Spleen (tissue), 7 donors: ENCODE measurements at regions not wholly inside any gene's neighbourhood (a gene's known extent, or its start where the extent isn't known, plus 50 kb on each side); places are given as distances from the start of the nearest gene placed in this dataset.

ENCODE experiments used
- CTCF ChIP-seq, 11 experiments: fragments of 200-600 bp in 7 of 11; fragments of 450-650 bp in 4 of 11; sonication (generic) in 4 of 11; IDR thresholded peaks in 8 of 11; conservative IDR thresholded peaks in 3 of 11; 1 replicate in 7 of 11; 2 replicates in 4 of 11; pipeline versions ENCODE4 v1.4.0 to v1.8.0; 2016 to 2021; ENCODE audit warnings: antibody characterized with exemption in 11 of 11, inconsistent platforms in 4 of 11, mild to moderate bottlenecking in 1 of 11
- POLR2A ChIP-seq, 3 donors: fragments of 450-650 bp; IDR thresholded peaks; one replicate each; pipeline ENCODE4 v1.5.1; 2017; ENCODE audit warnings: antibody characterized with exemption in 3 of 3, mild to moderate bottlenecking in 1 of 3
- POLR2AphosphoS5 ChIP-seq, 3 donors: sonication (generic); formaldehyde crosslinking; IDR thresholded peaks; one replicate each; pipeline ENCODE4 v1.5.1; 2017; ENCODE audit warnings: antibody characterized with exemption in 3 of 3
- donor health status: DM: no; HTN: no; CAD: no; lungs with moderate emphysema.
- donor health status: DM: no; HTN: no; CAD: no.
- donor health status: DM: no; HTN: no; CAD: no.

- no peak for TF ChIP-seq CTCF (IDR thresholded peaks at IDR 0.05 in 8 of 11, conservative IDR thresholded peaks at IDR 0.05 in 3 of 11)
- TF ChIP-seq POLR2A (IDR thresholded peaks at IDR 0.05) = no peak
- no peak for TF ChIP-seq POLR2AphosphoS5 (IDR thresholded peaks at IDR 0.05)
Measured at GRCh38 chr10:58980826-58981415, 195.5 kb upstream of the PHYHIPL start.
